Keratinocyte (primary cell): ENCODE measurements at regions not wholly inside any gene's neighbourhood (a gene's known extent, or its start where the extent isn't known, plus 50 kb on each side); places are given as distances from the start of the nearest gene placed in this dataset.

Source experiments
- DNase-seq: peaks from one replicate; pipeline ENCODE4 v3.0.0-alpha.2; 2011; ENCODE audit warnings: low read depth, missing footprints, low spot score
- FAIRE-seq: peaks from 2 replicates; lab custom pipeline; 2011; peaks lifted over from hg19 to GRCh38; lab: Jason Lieb, UNC
- H2AFZ ChIP-seq: 2 replicates; pipeline ENCODE4 v1.6.0; 2012; ENCODE audit warnings: low read length, control low read depth, inconsistent platforms; ENCODE audit not compliant: control insufficient read depth
- H3K27ac ChIP-seq: 2 replicates; pipeline ENCODE4 v1.5.1; 2011; ENCODE audit warnings: low read length; ENCODE audit not compliant: control insufficient read depth, insufficient read depth
- H3K27me3 ChIP-seq: 3 replicates; pipeline ENCODE4 v1.6.0; 2011; ENCODE audit warnings: low read length; ENCODE audit not compliant: control insufficient read depth, insufficient read depth; ENCODE audit errors: extremely low read depth
- H3K36me3 ChIP-seq, 2 experiments: 2 replicates in 1 of 2; 3 replicates in 1 of 2; pipeline ENCODE4 v1.5.1; 2011; ENCODE audit warnings: low read length in 2 of 2, mild to moderate bottlenecking in 1 of 2; ENCODE audit not compliant: control insufficient read depth in 2 of 2, insufficient read depth in 2 of 2; ENCODE audit errors: extremely low read depth in 1 of 2
- H3K4me1 ChIP-seq: 3 replicates; pipeline ENCODE4 v1.5.1; 2011; ENCODE audit warnings: low read length; ENCODE audit not compliant: control insufficient read depth, insufficient read depth; ENCODE audit errors: extremely low read depth
- H3K4me2 ChIP-seq: 3 replicates; pipeline ENCODE4 v1.6.0; 2011; ENCODE audit warnings: low read depth, low read length; ENCODE audit not compliant: control insufficient read depth, insufficient read depth; ENCODE audit errors: extremely low read depth
- H3K4me3 ChIP-seq, 3 experiments: fragments of 200-600 bp in 1 of 3; sonication (generic) in 1 of 3; 2 replicates in 2 of 3; 3 replicates in 1 of 3; pipeline ENCODE4 v1.5.1; 2011 to 2016; ENCODE audit warnings: low read length in 3 of 3, mild to moderate bottlenecking in 3 of 3, control low read depth in 2 of 3, inconsistent platforms in 1 of 3, low read depth in 1 of 3, mixed read lengths in 1 of 3, mixed run types in 1 of 3, moderate library complexity in 1 of 3; ENCODE audit not compliant: control insufficient read depth in 2 of 3, insufficient read depth in 2 of 3; ENCODE audit errors: extremely low read depth in 1 of 3
- H3K79me2 ChIP-seq: 2 replicates; pipeline ENCODE4 v1.6.0; 2012; ENCODE audit warnings: low read length; ENCODE audit not compliant: control insufficient read depth, insufficient read depth
- H3K9ac ChIP-seq: 3 replicates; pipeline ENCODE4 v1.6.0; 2011; ENCODE audit warnings: low read length; ENCODE audit not compliant: control insufficient read depth, insufficient read depth; ENCODE audit errors: extremely low read depth
- H3K9me1 ChIP-seq: 3 replicates; pipeline ENCODE4 v1.6.0; 2011; ENCODE audit warnings: low read length; ENCODE audit not compliant: control insufficient read depth, insufficient read depth; ENCODE audit errors: extremely low read depth
- H3K9me3 ChIP-seq: 2 replicates; pipeline ENCODE4 v1.5.1; 2012; ENCODE audit warnings: low read depth, low read length; ENCODE audit not compliant: control insufficient read depth
- H4K20me1 ChIP-seq: 3 replicates; pipeline ENCODE4 v1.6.0; 2011; ENCODE audit warnings: low read length; ENCODE audit not compliant: control insufficient read depth, insufficient read depth; ENCODE audit errors: extremely low read depth
- EZH2 ChIP-seq: IDR thresholded peaks from one replicate; pipeline ENCODE4 v1.6.1; 2012; ENCODE audit warnings: inconsistent platforms, mild to moderate bottlenecking, low read length, moderate library complexity
- dilution Hi-C: fragments of 300-500 bp; cut with MboI; formaldehyde crosslinking; loops from one replicate; pipeline ENCODE4 v1.7.0; 2020; ENCODE audit warnings: low sequenced_read_pairs; ENCODE audit not compliant: extremely low pct_ligation_motif_present
- TF ChIP-seq, protein P1 (sequence below), 3 experiments: IDR thresholded peaks in 1 of 3; conservative IDR thresholded peaks in 1 of 3; optimal IDR thresholded peaks in 1 of 3; 2 replicates in 2 of 3; 3 replicates in 1 of 3; pipeline versions ENCODE3 to v1.5.1; 2011; ENCODE audit warnings: low read length in 3 of 3, mild to moderate bottlenecking in 3 of 3, moderate library complexity in 2 of 3, control low read depth in 1 of 3, inconsistent platforms in 1 of 3; ENCODE audit not compliant: insufficient read depth in 2 of 3; ENCODE audit errors: extremely low read depth in 1 of 3

- DNase-seq = no peak
- H3K9me3 ChIP-seq = no peaks in the 10 kb centered on the region
- no peak overlapping the region for H3K27ac ChIP-seq
- FAIRE-seq = no peak
- H3K79me2 ChIP-seq = no peaks in the 10 kb centered on the region
- H3K27me3 ChIP-seq = no peaks in the 10 kb centered on the region
- no peak for TF ChIP-seq EZH2
- TF ChIP-seq, protein P1, sequence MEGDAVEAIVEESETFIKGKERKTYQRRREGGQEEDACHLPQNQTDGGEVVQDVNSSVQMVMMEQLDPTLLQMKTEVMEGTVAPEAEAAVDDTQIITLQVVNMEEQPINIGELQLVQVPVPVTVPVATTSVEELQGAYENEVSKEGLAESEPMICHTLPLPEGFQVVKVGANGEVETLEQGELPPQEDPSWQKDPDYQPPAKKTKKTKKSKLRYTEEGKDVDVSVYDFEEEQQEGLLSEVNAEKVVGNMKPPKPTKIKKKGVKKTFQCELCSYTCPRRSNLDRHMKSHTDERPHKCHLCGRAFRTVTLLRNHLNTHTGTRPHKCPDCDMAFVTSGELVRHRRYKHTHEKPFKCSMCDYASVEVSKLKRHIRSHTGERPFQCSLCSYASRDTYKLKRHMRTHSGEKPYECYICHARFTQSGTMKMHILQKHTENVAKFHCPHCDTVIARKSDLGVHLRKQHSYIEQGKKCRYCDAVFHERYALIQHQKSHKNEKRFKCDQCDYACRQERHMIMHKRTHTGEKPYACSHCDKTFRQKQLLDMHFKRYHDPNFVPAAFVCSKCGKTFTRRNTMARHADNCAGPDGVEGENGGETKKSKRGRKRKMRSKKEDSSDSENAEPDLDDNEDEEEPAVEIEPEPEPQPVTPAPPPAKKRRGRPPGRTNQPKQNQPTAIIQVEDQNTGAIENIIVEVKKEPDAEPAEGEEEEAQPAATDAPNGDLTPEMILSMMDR (optimal IDR thresholded peaks at IDR 0.05 in 1 of 3, IDR thresholded peaks at IDR 0.05 in 1 of 3, conservative IDR thresholded peaks at IDR 0.05 in 1 of 3; ENCODE audit: extremely low read depth in 1 of 3, insufficient read depth in 2 of 3, low read length in 3 of 3) = no peak
- H3K4me1 ChIP-seq = no peaks in the 10 kb centered on the region
- H3K36me3 ChIP-seq = no peaks in the 10 kb centered on the region
- no peaks in the 10 kb centered on the region for H3K9me1 ChIP-seq
- dilution Hi-C loops = no loop called here
- no peak overlapping the region for H3K4me2 ChIP-seq
- no peak overlapping the region for H2AFZ ChIP-seq
- no peaks in the 10 kb centered on the region for H4K20me1 ChIP-seq
- no peak overlapping the region for H3K4me3 ChIP-seq
- no peak overlapping the region for H3K9ac ChIP-seq
Measured at GRCh38 chr16:72511171-72511570, 339.2 kb upstream of the PMFBP1 start.

GRCh38 chr16:72508191-72508590, 336.2 kb upstream of the PMFBP1 start:
- H3K27me3 ChIP-seq = no peaks in the 10 kb centered on the region
- H3K79me2 ChIP-seq = no peaks in the 10 kb centered on the region
- no peak overlapping the region for H3K9ac ChIP-seq
- FAIRE-seq (no peak), DNase-seq (no peak)
- no peaks in the 10 kb centered on the region for H3K9me1 ChIP-seq
- dilution Hi-C loops = no loop called here
- H3K4me3 ChIP-seq = no peak overlapping the region
- H3K4me2 ChIP-seq = no peak overlapping the region
- H3K36me3 ChIP-seq = no peaks in the 10 kb centered on the region
- H3K9me3 ChIP-seq = no peaks in the 10 kb centered on the region
- no peak overlapping the region for H3K27ac ChIP-seq
- H2AFZ ChIP-seq = no peak overlapping the region
- no peaks in the 10 kb centered on the region for H4K20me1 ChIP-seq
- TF ChIP-seq EZH2 = no peak
- no peaks in the 10 kb centered on the region for H3K4me1 ChIP-seq

GRCh38 chr16:72502594-72503005, 330.6 kb upstream of the PMFBP1 start:
- dilution Hi-C loops = no loop called here

More at GRCh38 chr16:72502594-72503005, 330.6 kb upstream of the PMFBP1 start:
- TF ChIP-seq, protein P1 (optimal IDR thresholded peaks at IDR 0.05 in 1 of 3, IDR thresholded peaks at IDR 0.05 in 1 of 3, conservative IDR thresholded peaks at IDR 0.05 in 1 of 3; ENCODE audit: extremely low read depth in 1 of 3, insufficient read depth in 2 of 3, low read length in 3 of 3) = no peak
- no peak for TF ChIP-seq EZH2
- DNase-seq = no peak
- Histone ChIP-seq H2AFZ (no peak overlapping the region), H3K36me3 (no peaks in the 10 kb centered on the region), H3K27me3 (no peaks in the 10 kb centered on the region), H3K9ac (no peak overlapping the region), H3K79me2 (no peaks in the 10 kb centered on the region), H3K27ac (no peak overlapping the region), H3K9me3 (no peaks in the 10 kb centered on the region), H3K4me1 (no peaks in the 10 kb centered on the region), H3K4me2 (no peak overlapping the region), H3K9me1 (no peaks in the 10 kb centered on the region), H3K4me3 (no peak overlapping the region), H4K20me1 (no peaks in the 10 kb centered on the region)
- no peak for FAIRE-seq
